ENCODE measurements at regions not wholly inside any gene's neighbourhood (a gene's known extent, or its start where the extent isn't known, plus 50 kb on each side); places are given as distances from the start of the nearest gene placed in this dataset.

DNA sequence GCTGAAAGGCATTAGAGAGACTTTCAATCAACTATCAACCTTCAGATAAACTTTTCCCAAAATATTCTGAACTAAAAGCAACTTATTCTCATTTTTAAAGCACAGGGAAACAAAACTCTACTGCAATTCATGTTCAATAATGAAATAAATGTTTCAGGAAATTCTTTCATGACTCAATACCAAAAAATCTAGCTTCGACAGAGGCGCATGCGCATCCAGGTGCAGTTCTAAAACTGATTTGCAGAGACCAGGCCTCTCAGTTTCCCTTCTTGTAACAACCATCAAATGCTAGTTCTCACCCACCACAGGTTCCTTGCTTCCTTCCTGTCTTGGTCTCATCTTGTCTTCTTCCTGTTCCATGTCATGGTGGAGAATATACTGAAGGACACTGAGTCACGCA lies 55.3 kb upstream of the NRBF2 start:
- H3K9me3 ChIP-seq: no peaks in the 10 kb centered on the region
- H3K4me3 ChIP-seq: no peak overlapping the region
- DNase-seq: no peak
- H3K27ac ChIP-seq: no peak overlapping the region
- WGBS, 4 donors: 91 to 94% (median 92%) methylated on average over 4 of the region's 4 CpGs
- no peaks in the 10 kb centered on the region for H3K36me3 ChIP-seq
- H3K4me1 ChIP-seq: no peaks in the 10 kb centered on the region
- ATAC-seq: no peak
- H3K27me3 ChIP-seq: peaks cover 0 to 4% (median 0%) of the 10 kb centered on the region in 9 donors
- intact Hi-C loops (cut with DNase I): loop anchor here in 2 of 10 donors (10.0 kb wide), 2 partner anchors 253 to 643 kb away; no protein-coding TSS in a partner anchor
- TF ChIP-seq POLR2A (IDR thresholded peaks at IDR 0.05): no peak
- TF ChIP-seq, protein P1, sequence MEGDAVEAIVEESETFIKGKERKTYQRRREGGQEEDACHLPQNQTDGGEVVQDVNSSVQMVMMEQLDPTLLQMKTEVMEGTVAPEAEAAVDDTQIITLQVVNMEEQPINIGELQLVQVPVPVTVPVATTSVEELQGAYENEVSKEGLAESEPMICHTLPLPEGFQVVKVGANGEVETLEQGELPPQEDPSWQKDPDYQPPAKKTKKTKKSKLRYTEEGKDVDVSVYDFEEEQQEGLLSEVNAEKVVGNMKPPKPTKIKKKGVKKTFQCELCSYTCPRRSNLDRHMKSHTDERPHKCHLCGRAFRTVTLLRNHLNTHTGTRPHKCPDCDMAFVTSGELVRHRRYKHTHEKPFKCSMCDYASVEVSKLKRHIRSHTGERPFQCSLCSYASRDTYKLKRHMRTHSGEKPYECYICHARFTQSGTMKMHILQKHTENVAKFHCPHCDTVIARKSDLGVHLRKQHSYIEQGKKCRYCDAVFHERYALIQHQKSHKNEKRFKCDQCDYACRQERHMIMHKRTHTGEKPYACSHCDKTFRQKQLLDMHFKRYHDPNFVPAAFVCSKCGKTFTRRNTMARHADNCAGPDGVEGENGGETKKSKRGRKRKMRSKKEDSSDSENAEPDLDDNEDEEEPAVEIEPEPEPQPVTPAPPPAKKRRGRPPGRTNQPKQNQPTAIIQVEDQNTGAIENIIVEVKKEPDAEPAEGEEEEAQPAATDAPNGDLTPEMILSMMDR (IDR thresholded peaks at IDR 0.05): no peak

GRCh38 chr10:63072951-63073350 lies 60.2 kb upstream of the NRBF2 start:
- DNase-seq: no peak
- H3K27me3 ChIP-seq: peaks cover 0 to 13% (median 2%) of the 10 kb centered on the region in 9 donors
- TF ChIP-seq POLR2A (IDR thresholded peaks at IDR 0.05): no peak
- TF ChIP-seq, protein P1 (IDR thresholded peaks at IDR 0.05): no peak
- H3K9me3 ChIP-seq: no peaks in the 10 kb centered on the region
- intact Hi-C loops (cut with DNase I): loop anchor here in 2 of 10 donors (10.0 kb wide), 2 partner anchors 248 to 638 kb away; no protein-coding TSS in a partner anchor
- no peak for ATAC-seq
- H3K4me1 ChIP-seq: no peaks in the 10 kb centered on the region
- 72 to 78% (median 73%) methylated on average over 7 to 11 of the region's 11 CpGs for WGBS, 4 donors
- H3K27ac ChIP-seq: no peak overlapping the region
- no peaks in the 10 kb centered on the region for H3K36me3 ChIP-seq
- no peak overlapping the region for H3K4me3 ChIP-seq

- intact Hi-C loops (cut with DNase I): loop anchor here in 2 of 10 donors (10.0 kb wide), 2 partner anchors 246 to 636 kb away; no protein-coding TSS in a partner anchor
- ATAC-seq (no peak), DNase-seq (no peak)
- no peak overlapping the region for H3K4me3 ChIP-seq
- no peaks in the 10 kb centered on the region for H3K4me1 ChIP-seq
- no peaks in the 10 kb centered on the region for H3K9me3 ChIP-seq
- TF ChIP-seq, protein P1 (IDR thresholded peaks at IDR 0.05): no peak
- TF ChIP-seq POLR2A (IDR thresholded peaks at IDR 0.05): no peak
- no peaks in the 10 kb centered on the region for H3K36me3 ChIP-seq
- WGBS, 4 donors: 84 to 93% (median 90%) methylated on average over 11 of the region's 11 CpGs
- no peak overlapping the region for H3K27ac ChIP-seq
- peaks cover 0 to 20% (median 2%) of the 10 kb centered on the region in 9 donors for H3K27me3 ChIP-seq
These were observed 62.0 kb upstream of the NRBF2 start for GRCh38 chr10:63071145-63071544.

- peaks cover 0 to 23% (median 2%) of the 10 kb centered on the region in 9 donors for H3K27me3 ChIP-seq
These were observed 63.8 kb upstream of the NRBF2 start for GRCh38 chr10:63069318-63069717.

More at GRCh38 chr10:63069318-63069717, 63.8 kb upstream of the NRBF2 start:
- ATAC-seq (no peak), DNase-seq (no peak)
- TF ChIP-seq, protein P1 (IDR thresholded peaks at IDR 0.05): no peak
- TF ChIP-seq POLR2A (IDR thresholded peaks at IDR 0.05): no peak
- 56 to 63% (median 58%) methylated on average over 1 of the region's 1 CpG for WGBS, 4 donors
- intact Hi-C loops (cut with DNase I): no loop called here
- H3K36me3 ChIP-seq: no peaks in the 10 kb centered on the region
- H3K9me3 ChIP-seq: no peaks in the 10 kb centered on the region
- H3K27ac ChIP-seq: no peak overlapping the region
- H3K4me3 ChIP-seq: no peak overlapping the region
- no peaks in the 10 kb centered on the region for H3K4me1 ChIP-seq
